ENCODE measurements at regions not wholly inside any gene's neighbourhood (a gene's known extent, or its start where the extent isn't known, plus 50 kb on each side); places are given as distances from the start of the nearest gene placed in this dataset.

- FAIRE-seq (no peak), DNase-seq (ENCODE audit: low read depth) (no peak)
- no peaks in the 10 kb centered on the region for H3K36me3 ChIP-seq (ENCODE audit: insufficient read depth, low read length)
- no peak overlapping the region for H3K4me2 ChIP-seq (ENCODE audit: low read length)
- no peak overlapping the region for H3K27ac Mint-ChIP-seq (ENCODE audit: unreplicated experiment)
- H4K20me1 ChIP-seq (ENCODE audit: insufficient read depth, low read length): no peaks in the 10 kb centered on the region
- peaks cover 2% of the 10 kb centered on the region for H3K9me3 Mint-ChIP-seq (ENCODE audit: unreplicated experiment)
- H2AFZ ChIP-seq (ENCODE audit: low read depth, low read length): no peak overlapping the region
- TF ChIP-seq CTCF (IDR thresholded peaks at IDR 0.05; ENCODE audit: insufficient read depth, low read depth, low read length): no peak
- TF ChIP-seq EZH2 (IDR thresholded peaks at IDR 0.05; ENCODE audit: insufficient read depth, low read length): no peak
- H3K79me2 ChIP-seq (ENCODE audit: insufficient read depth, low read length): no peaks in the 10 kb centered on the region
- no peaks in the 10 kb centered on the region for H3K27me3 ChIP-seq (ENCODE audit: insufficient read depth, low read length)
- H3K4me3 ChIP-seq (ENCODE audit: insufficient read depth, low read depth, low read length): no peak overlapping the region
- H3K36me3 Mint-ChIP-seq (ENCODE audit: low read depth, unreplicated experiment): no peaks in the 10 kb centered on the region
- no peaks in the 10 kb centered on the region for H3K9me3 ChIP-seq (ENCODE audit: insufficient read depth, low read depth, low read length)
- H3K9ac ChIP-seq (ENCODE audit: low read length): no peak overlapping the region
- no peaks in the 10 kb centered on the region for H3K27me3 Mint-ChIP-seq (ENCODE audit: low read depth, unreplicated experiment)
- H3K27ac ChIP-seq (ENCODE audit: low read depth, low read length): no peak overlapping the region
- H3K4me3 Mint-ChIP-seq (ENCODE audit: unreplicated experiment): no peak overlapping the region
- no peaks in the 10 kb centered on the region for H3K4me1 ChIP-seq (ENCODE audit: insufficient read depth, low read length)
- no peaks in the 10 kb centered on the region for H3K4me1 Mint-ChIP-seq (ENCODE audit: low read depth, unreplicated experiment)
Observed at GRCh38 chr14:98433436-98433835, 838.6 kb downstream of the BCL11B start.

- Histone ChIP-seq H3K4me3 (ENCODE audit: insufficient read depth, low read depth, low read length) (no peak overlapping the region), H4K20me1 (ENCODE audit: insufficient read depth, low read length) (no peaks in the 10 kb centered on the region), H3K27ac (ENCODE audit: low read depth, low read length) (no peak overlapping the region), H3K27me3 (ENCODE audit: insufficient read depth, low read length) (no peaks in the 10 kb centered on the region), H3K9ac (ENCODE audit: low read length) (no peak overlapping the region), H3K4me1 (ENCODE audit: insufficient read depth, low read length) (no peaks in the 10 kb centered on the region), H2AFZ (ENCODE audit: low read depth, low read length) (no peak overlapping the region), H3K4me2 (ENCODE audit: low read length) (no peak overlapping the region), H3K79me2 (ENCODE audit: insufficient read depth, low read length) (no peaks in the 10 kb centered on the region), H3K9me3 (ENCODE audit: insufficient read depth, low read depth, low read length) (no peaks in the 10 kb centered on the region), H3K36me3 (ENCODE audit: insufficient read depth, low read length) (no peaks in the 10 kb centered on the region)
- peaks cover 4% of the 10 kb centered on the region for H3K9me3 Mint-ChIP-seq (ENCODE audit: unreplicated experiment)
- DNase-seq (ENCODE audit: low read depth): no peak
- TF ChIP-seq CTCF (IDR thresholded peaks at IDR 0.05; ENCODE audit: insufficient read depth, low read depth, low read length): no peak
- TF ChIP-seq EZH2 (IDR thresholded peaks at IDR 0.05; ENCODE audit: insufficient read depth, low read length): no peak
- no peaks in the 10 kb centered on the region for H3K36me3 Mint-ChIP-seq (ENCODE audit: low read depth, unreplicated experiment)
- no peak for FAIRE-seq
- no peak overlapping the region for H3K4me3 Mint-ChIP-seq (ENCODE audit: unreplicated experiment)
- peaks cover 6% of the 10 kb centered on the region for H3K27me3 Mint-ChIP-seq (ENCODE audit: low read depth, unreplicated experiment)
- H3K4me1 Mint-ChIP-seq (ENCODE audit: low read depth, unreplicated experiment): no peaks in the 10 kb centered on the region
- no peak overlapping the region for H3K27ac Mint-ChIP-seq (ENCODE audit: unreplicated experiment)
Observed at GRCh38 chr14:98437113-98437512, 834.9 kb downstream of the BCL11B start.

- no peak overlapping the region for H3K4me2 ChIP-seq (ENCODE audit: low read length)
- H3K27me3 ChIP-seq (ENCODE audit: insufficient read depth, low read length): no peaks in the 10 kb centered on the region
- no peak for FAIRE-seq
- H2AFZ ChIP-seq (ENCODE audit: low read depth, low read length): no peak overlapping the region
- TF ChIP-seq CTCF (IDR thresholded peaks at IDR 0.05; ENCODE audit: insufficient read depth, low read depth, low read length) (no peak), EZH2 (IDR thresholded peaks at IDR 0.05; ENCODE audit: insufficient read depth, low read length) (no peak)
- no peaks in the 10 kb centered on the region for H4K20me1 ChIP-seq (ENCODE audit: insufficient read depth, low read length)
- no peaks in the 10 kb centered on the region for H3K79me2 ChIP-seq (ENCODE audit: insufficient read depth, low read length)
- Mint-ChIP-seq H3K9me3 (ENCODE audit: unreplicated experiment) (peaks cover 2% of the 10 kb centered on the region), H3K4me1 (ENCODE audit: low read depth, unreplicated experiment) (no peaks in the 10 kb centered on the region), H3K27me3 (ENCODE audit: low read depth, unreplicated experiment) (peaks cover 13% of the 10 kb centered on the region), H3K36me3 (ENCODE audit: low read depth, unreplicated experiment) (no peaks in the 10 kb centered on the region), H3K27ac (ENCODE audit: unreplicated experiment) (no peak overlapping the region), H3K4me3 (ENCODE audit: unreplicated experiment) (no peak overlapping the region)
- H3K9ac ChIP-seq (ENCODE audit: low read length): no peak overlapping the region
- H3K9me3 ChIP-seq (ENCODE audit: insufficient read depth, low read depth, low read length): no peaks in the 10 kb centered on the region
- no peaks in the 10 kb centered on the region for H3K36me3 ChIP-seq (ENCODE audit: insufficient read depth, low read length)
- no peak overlapping the region for H3K4me3 ChIP-seq (ENCODE audit: insufficient read depth, low read depth, low read length)
- no peak for DNase-seq (ENCODE audit: low read depth)
- H3K27ac ChIP-seq (ENCODE audit: low read depth, low read length): no peak overlapping the region
- H3K4me1 ChIP-seq (ENCODE audit: insufficient read depth, low read length): no peaks in the 10 kb centered on the region
Observed at GRCh38 chr14:98444077-98444476, 827.9 kb downstream of the BCL11B start.

Measured in astrocyte (in vitro differentiated cells and primary cell).